Activated naive CD4-positive, alpha-beta T cell treated with anti-CD3 and anti-CD28 coated beads, Interleukin-2, amount 50 U/mL, for 72 hours (primary cell): ENCODE measurements at regions not wholly inside any gene's neighbourhood (a gene's known extent, or its start where the extent isn't known, plus 50 kb on each side); places are given as distances from the start of the nearest gene placed in this dataset.
"Not testable (repeated sequence)": the region's sequence is repeated elsewhere in the genome, so short reads cannot be mapped to it uniquely, and the experiment has no call there.

Experiments
- ATAC-seq, 2 donors: fragments of 150-1000 bp; cut with Tn5 transposase; 2 replicates each; pipeline ENCODE4 v1.10.0; 2021; ENCODE audit warnings: mild to moderate bottlenecking in 2 of 2, moderate library complexity in 2 of 2
- DNase-seq, 2 donors: peaks; one replicate each; pipeline ENCODE4 v3.0.0; 2021 to 2022; ENCODE audit warnings: low spot score in 2 of 2
- H3K27ac Mint-ChIP-seq, 2 donors: one replicate each; pipeline ENCODE4 v1.8.0; 2022; ENCODE audit warnings: mild to moderate bottlenecking in 2 of 2, mixed read lengths in 2 of 2
- H3K36me3 Mint-ChIP-seq, 2 donors: one replicate each; pipeline ENCODE4 v1.8.0; 2022; ENCODE audit warnings: mixed read lengths in 2 of 2
- H3K9me3 Mint-ChIP-seq, 2 donors: one replicate each; pipeline ENCODE4 v1.8.0; 2022; ENCODE audit warnings: mixed read lengths in 2 of 2

GRCh38 chr16:59878999-59879398, 1144.9 kb upstream of the GOT2 start:
- DNase-seq (no peak), ATAC-seq (no peak)
- H3K27ac Mint-ChIP-seq, result no peak overlapping the region
- no peaks in the 10 kb centered on the region for H3K36me3 Mint-ChIP-seq
- peaks cover 0 to 11% of the 10 kb centered on the region in 2 donors for H3K9me3 Mint-ChIP-seq

- peaks cover 0 to 11% of the 10 kb centered on the region in 2 donors for H3K9me3 Mint-ChIP-seq
- ATAC-seq (no peak), DNase-seq (no peak)
- H3K36me3 Mint-ChIP-seq, result no peaks in the 10 kb centered on the region
- no peak overlapping the region for H3K27ac Mint-ChIP-seq
Observed at GRCh38 chr16:59878479-59878878, 1144.4 kb upstream of the GOT2 start.

- Mint-ChIP-seq H3K27ac (no peak overlapping the region), H3K9me3 (peaks cover 5 to 13% of the 10 kb centered on the region in 2 donors), H3K36me3 (no peaks in the 10 kb centered on the region)
- DNase-seq, result no peak
- ATAC-seq, result no peak
Observed at GRCh38 chr16:59864981-59865666, 1131.0 kb upstream of the GOT2 start.

GRCh38 chr16:59859676-59860402, 1125.7 kb upstream of the GOT2 start:
- no peaks in the 10 kb centered on the region for H3K36me3 Mint-ChIP-seq
- peaks cover 0 to 13% of the 10 kb centered on the region in 2 donors for H3K9me3 Mint-ChIP-seq
- no peak overlapping the region for H3K27ac Mint-ChIP-seq
- DNase-seq, result no peak
- ATAC-seq, result no peak

GRCh38 chr16:59854846-59855439, 1120.8 kb upstream of the GOT2 start:
- no peaks in the 10 kb centered on the region for H3K36me3 Mint-ChIP-seq
- no peak overlapping the region for H3K27ac Mint-ChIP-seq
- H3K9me3 Mint-ChIP-seq, result peaks cover 0 to 16% of the 10 kb centered on the region in 2 donors
- ATAC-seq, result no peak
- no peak for DNase-seq

GRCh38 chr16:59849716-59850115, 1115.6 kb upstream of the GOT2 start:
- H3K36me3 Mint-ChIP-seq, result no peaks in the 10 kb centered on the region
- H3K27ac Mint-ChIP-seq, result no peak overlapping the region
- DNase-seq (no peak), ATAC-seq (no peak)
- H3K9me3 Mint-ChIP-seq, result peaks cover 3 to 16% of the 10 kb centered on the region in 2 donors

GRCh38 chr16:59848296-59848695, 1114.2 kb upstream of the GOT2 start:
- peaks cover 4 to 8% of the 10 kb centered on the region in 2 donors for H3K36me3 Mint-ChIP-seq
- peaks cover 13 to 21% of the 10 kb centered on the region in 2 donors for H3K9me3 Mint-ChIP-seq
- H3K27ac Mint-ChIP-seq, result no peak overlapping the region
- no peak for ATAC-seq
- DNase-seq, result no peak

GRCh38 chr16:59840169-59840568, 1106.1 kb upstream of the GOT2 start:
- no peak overlapping the region for H3K27ac Mint-ChIP-seq
- H3K9me3 Mint-ChIP-seq, result peaks cover 22 to 30% of the 10 kb centered on the region in 2 donors
- ATAC-seq, result no peak
- peaks cover 7 to 25% of the 10 kb centered on the region in 2 donors for H3K36me3 Mint-ChIP-seq
- no peak for DNase-seq

GRCh38 chr16:59826767-59827166, 1092.7 kb upstream of the GOT2 start:
- Mint-ChIP-seq H3K36me3 (no peaks in the 10 kb centered on the region), H3K27ac (no peak overlapping the region), H3K9me3 (peaks cover 5 to 18% of the 10 kb centered on the region in 2 donors)
- ATAC-seq, result no peak
- no peak for DNase-seq

GRCh38 chr16:59809488-59809887, 1075.4 kb upstream of the GOT2 start:
- not testable (repeated sequence) for ATAC-seq, H3K27ac Mint-ChIP-seq, DNase-seq
- H3K9me3 Mint-ChIP-seq, result peaks cover 23 to 35% of the 10 kb centered on the region in 2 donors
- peaks cover 7 to 26% of the 10 kb centered on the region in 2 donors for H3K36me3 Mint-ChIP-seq

GRCh38 chr16:59783191-59783590, 1049.1 kb upstream of the GOT2 start:
- Mint-ChIP-seq H3K27ac (no peak overlapping the region), H3K36me3 (peaks cover 0 to 5% of the 10 kb centered on the region in 2 donors), H3K9me3 (peaks cover 25 to 37% of the 10 kb centered on the region in 2 donors)
- DNase-seq, result no peak
- ATAC-seq, result no peak

GRCh38 chr16:59773330-59773729, 1039.2 kb upstream of the GOT2 start:
- Mint-ChIP-seq H3K36me3 (no peaks in the 10 kb centered on the region), H3K9me3 (no peaks in the 10 kb centered on the region), H3K27ac (no peak overlapping the region)
- no peak for DNase-seq
- no peak for ATAC-seq

- ATAC-seq, result no peak
- H3K9me3 Mint-ChIP-seq, result peaks cover 22 to 28% of the 10 kb centered on the region in 2 donors
- H3K36me3 Mint-ChIP-seq, result peaks cover 0 to 20% of the 10 kb centered on the region in 2 donors
- no peak for DNase-seq
- H3K27ac Mint-ChIP-seq, result no peak overlapping the region
Observed at GRCh38 chr16:59759296-59759695, 1025.2 kb upstream of the GOT2 start.

- Mint-ChIP-seq H3K27ac (no peak overlapping the region), H3K36me3 (peaks cover 0 to 20% of the 10 kb centered on the region in 2 donors), H3K9me3 (peaks cover 26 to 28% of the 10 kb centered on the region in 2 donors)
- ATAC-seq, result no peak
- no peak for DNase-seq
Observed at GRCh38 chr16:59758848-59759247, 1024.7 kb upstream of the GOT2 start.

- no peak overlapping the region for H3K27ac Mint-ChIP-seq
- peaks cover 8 to 11% of the 10 kb centered on the region in 2 donors for H3K9me3 Mint-ChIP-seq
- no peak for ATAC-seq
Observed at GRCh38 chr16:59754854-59755253, 1020.7 kb upstream of the GOT2 start.

GRCh38 chr16:59749662-59750336, 1015.7 kb upstream of the GOT2 start:
- Mint-ChIP-seq H3K9me3 (peaks cover 12 to 14% of the 10 kb centered on the region in 2 donors), H3K27ac (no peak overlapping the region), H3K36me3 (no peaks in the 10 kb centered on the region)
- no peak for ATAC-seq
- no peak for DNase-seq

More at GRCh38 chr16:59754854-59755253, 1020.7 kb upstream of the GOT2 start:
- peaks cover 0 to 6% of the 10 kb centered on the region in 2 donors for H3K36me3 Mint-ChIP-seq
- no peak for DNase-seq

GRCh38 chr16:59748531-59748930, 1014.4 kb upstream of the GOT2 start:
- Mint-ChIP-seq H3K9me3 (peaks cover 12% of the 10 kb centered on the region in 2 donors), H3K36me3 (no peaks in the 10 kb centered on the region), H3K27ac (no peak overlapping the region)
- no peak for ATAC-seq
- DNase-seq, result no peak
